ENCODE measurements at regions not wholly inside any gene's neighbourhood (a gene's known extent, or its start where the extent isn't known, plus 50 kb on each side); places are given as distances from the start of the nearest gene placed in this dataset.

- Histone ChIP-seq H4K20me1 (ENCODE audit: insufficient read depth, low read length) (no peaks in the 10 kb centered on the region), H3K9me3 (ENCODE audit: low read length) (no peaks in the 10 kb centered on the region), H3K9ac (ENCODE audit: insufficient read depth, low read depth, low read length) (no peak overlapping the region), H3K36me3 (replicated peaks in 1 of 2; ENCODE audit: control insufficient read depth in 1 of 2, insufficient read depth in 2 of 2, low read length in 2 of 2) (no peaks in the 10 kb centered on the region), H3K27ac (ENCODE audit: extremely low read length, insufficient read depth, low read length) (no peak overlapping the region), H3K4me3 (replicated peaks in 1 of 3; ENCODE audit: insufficient read depth in 1 of 3, low read depth in 2 of 3, low read length in 3 of 3) (no peak overlapping the region), H3K79me2 (ENCODE audit: insufficient read depth, low read length) (no peaks in the 10 kb centered on the region), H2AFZ (ENCODE audit: low read length) (no peak overlapping the region), H3K4me1 (ENCODE audit: insufficient read depth, low read length) (no peaks in the 10 kb centered on the region), H3K4me2 (ENCODE audit: low read depth, low read length) (no peak overlapping the region), H3K27me3 (ENCODE audit: control insufficient read depth in 1 of 2, insufficient read depth in 2 of 2, low read length in 2 of 2) (peaks cover 1 to 3% of the 10 kb centered on the region in 2 experiments; a peak in 3 of 5 replicates)
- in situ Hi-C loops (cut with HindIII; ENCODE audit: extremely low pct_ligation_motif_present, low pct_unique_long_range_greater_than_20kb): no loop called here
- FAIRE-seq (no peak), DNase-seq (ENCODE audit: low spot score) (no peak), ATAC-seq (no peak)
- BruUV-seq (replicated peaks): no TSS peak
- CTCF ChIA-PET (ENCODE audit: low intra/inter-chr PET ratio, low total read pairs): no interaction called here
- 25% methylated on average over 2 of the region's 2 CpGs for WGBS (ENCODE audit: low lambda C conversion rate)
- TF ChIP-seq STAT5B (CRISPR knock-in tag; IDR thresholded peaks at IDR 0.05) (no peak), PREB (CRISPR knock-in tag; IDR thresholded peaks at IDR 0.05) (no peak), ZBTB4 (CRISPR knock-in tag; IDR thresholded peaks at IDR 0.05; ENCODE audit: borderline replicate concordance) (no peak), SIN3B (IDR thresholded peaks at IDR 0.05; ENCODE audit: low read length) (no peak), LCORL (IDR thresholded peaks at IDR 0.05) (no peak), LCORL (CRISPR knock-in tag; IDR thresholded peaks at IDR 0.05) (no peak), IRF2 (CRISPR knock-in tag; IDR thresholded peaks at IDR 0.05) (no peak), PHB2 (IDR thresholded peaks at IDR 0.05; ENCODE audit: partially characterized antibody) (no peak), BCL6 (CRISPR knock-in tag; IDR thresholded peaks at IDR 0.05) (no peak), TEAD2 (CRISPR knock-in tag; IDR thresholded peaks at IDR 0.05) (no peak), ELF4 (CRISPR knock-in tag; IDR thresholded peaks at IDR 0.05; ENCODE audit: borderline replicate concordance) (no peak), ZNF503 (CRISPR knock-in tag; IDR thresholded peaks at IDR 0.05) (no peak), ZNF781 (CRISPR knock-in tag; IDR thresholded peaks at IDR 0.05; ENCODE audit: borderline replicate concordance, not compliant biosample characterization) (no peak), KAT8 (CRISPR knock-in tag; IDR thresholded peaks at IDR 0.05) (no peak), EHMT2 (IDR thresholded peaks at IDR 0.05; ENCODE audit: borderline replicate concordance, low read depth, low read length) (no peak), ZNF737 (CRISPR knock-in tag; IDR thresholded peaks at IDR 0.05; ENCODE audit: borderline replicate concordance) (no peak), ZNF543 (CRISPR knock-in tag; IDR thresholded peaks at IDR 0.05) (no peak), HNF1B (CRISPR knock-in tag; IDR thresholded peaks at IDR 0.05) (no peak), KLF6 (CRISPR knock-in tag; IDR thresholded peaks at IDR 0.05) (no peak), SETDB1 (CRISPR knock-in tag; IDR thresholded peaks at IDR 0.05; ENCODE audit: borderline replicate concordance) (no peak)
- intact Hi-C loops (cut with micrococcal nuclease; ENCODE audit: unreplicated experiment): no loop called here
- POLR2A ChIA-PET: no interaction called here
Measured at GRCh38 chr6:14326774-14327173, 209.2 kb downstream of the CD83 start.

Measured in HepG2 (cell line).